ENCODE measurements at regions not wholly inside any gene's neighbourhood (a gene's known extent, or its start where the extent isn't known, plus 50 kb on each side); places are given as distances from the start of the nearest gene placed in this dataset.

GRCh38 chr18:22283397-22283796 is 114.0 kb downstream of the GATA6 start:
- no peak for DNase-seq

- no peak for DNase-seq
Measured at GRCh38 chr18:22283116-22283395, 113.7 kb downstream of the GATA6 start.

- peak; percentile 1 for DNase-seq
Measured at GRCh38 chr18:22282311-22283115, 113.1 kb downstream of the GATA6 start.

- no peak for DNase-seq
Measured at GRCh38 chr18:22280453-22280750, 111.0 kb downstream of the GATA6 start.

- DNase-seq: no peak
Measured at GRCh38 chr18:22279741-22280452, 110.5 kb downstream of the GATA6 start.

- DNase-seq: no peak
Measured at GRCh38 chr18:22278798-22279197, 109.4 kb downstream of the GATA6 start.

- DNase-seq: no peak
Measured at GRCh38 chr18:22277758-22278157, 108.4 kb downstream of the GATA6 start.

GRCh38 chr18:22276334-22276713 is 106.9 kb downstream of the GATA6 start:
- no peak for DNase-seq

GRCh38 chr18:22275706-22276333 is 106.4 kb downstream of the GATA6 start:
- DNase-seq: no peak

- no peak for DNase-seq
Measured at GRCh38 chr18:22273101-22274039, 104.0 kb downstream of the GATA6 start.

- DNase-seq: no peak
Measured at GRCh38 chr18:22272242-22272641, 102.9 kb downstream of the GATA6 start.

- DNase-seq: no peak
Measured at GRCh38 chr18:22271030-22271429, 101.6 kb downstream of the GATA6 start.

- DNase-seq: no peak
Measured at GRCh38 chr18:22268641-22269128, 99.3 kb downstream of the GATA6 start.

GRCh38 chr18:22267697-22268096 is 98.3 kb downstream of the GATA6 start:
- DNase-seq: no peak

- no peak for DNase-seq
Measured at GRCh38 chr18:22267225-22267624, 97.8 kb downstream of the GATA6 start.

GRCh38 chr18:22265838-22266237 is 96.4 kb downstream of the GATA6 start:
- no peak for DNase-seq

- no peak for DNase-seq
Measured at GRCh38 chr18:22260208-22260820, 90.9 kb downstream of the GATA6 start.

GRCh38 chr18:22257022-22257543 is 87.7 kb downstream of the GATA6 start:
- no peak for DNase-seq

GRCh38 chr18:22254088-22254487 is 84.7 kb downstream of the GATA6 start:
- DNase-seq: no peak

- no peak for DNase-seq
Measured at GRCh38 chr18:22253676-22254075, 84.3 kb downstream of the GATA6 start.

- DNase-seq: no peak
Measured at GRCh38 chr18:22253156-22253555, 83.8 kb downstream of the GATA6 start.
